ENCODE measurements at regions not wholly inside any gene's neighbourhood (a gene's known extent, or its start where the extent isn't known, plus 50 kb on each side); places are given as distances from the start of the nearest gene placed in this dataset.

DNA sequence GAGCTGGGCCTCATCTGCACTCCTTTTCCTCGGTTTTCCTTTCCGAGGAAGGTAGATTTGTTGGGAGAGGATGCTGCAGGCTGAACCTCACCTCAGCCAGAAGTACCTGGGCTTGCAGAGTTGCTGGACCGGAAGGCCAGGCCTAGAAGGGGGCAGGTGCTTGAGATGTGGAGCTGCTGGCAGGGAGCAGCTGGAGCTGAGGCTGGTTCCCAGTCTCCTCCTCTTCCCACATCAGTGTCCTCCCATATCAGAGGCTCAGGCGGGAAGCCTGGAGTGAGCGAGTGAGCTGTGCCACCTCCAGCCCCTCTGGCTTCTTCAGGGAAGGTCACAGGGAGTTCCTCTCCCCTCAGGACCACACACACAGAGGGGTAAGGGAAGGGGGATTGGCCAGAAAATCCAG lies 259.4 kb downstream of the GADD45G start:
- no peak for DNase-seq (ENCODE audit: low read depth)

GRCh38 chr9:89864731-89865130 lies 259.9 kb downstream of the GADD45G start:
- no peak for DNase-seq (ENCODE audit: low read depth)

- no peak for DNase-seq (ENCODE audit: low read depth)
These were observed 260.5 kb downstream of the GADD45G start for GRCh38 chr9:89865357-89865756.

DNA sequence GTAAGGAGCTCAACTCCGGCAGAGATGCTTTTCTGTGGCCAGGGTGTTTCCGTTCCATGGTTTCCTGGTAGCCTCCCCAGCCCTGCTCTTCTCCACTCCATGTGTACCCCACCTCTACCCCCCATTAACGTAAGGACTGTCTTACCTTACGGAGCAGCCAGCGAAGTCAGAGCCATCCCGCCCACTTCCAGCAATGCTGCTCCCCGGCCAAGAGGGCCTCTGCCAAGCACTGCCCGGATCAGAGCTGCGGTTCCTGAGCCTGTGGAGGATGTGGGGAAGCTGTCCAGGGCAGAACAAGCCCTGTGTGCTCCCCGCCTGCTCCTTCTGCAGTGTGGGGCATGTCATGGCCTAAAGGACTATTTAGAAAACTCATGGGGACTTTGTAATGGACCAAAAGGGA lies 261.2 kb downstream of the GADD45G start:
- no peak for DNase-seq (ENCODE audit: low read depth)

GRCh38 chr9:89866701-89867100 lies 261.9 kb downstream of the GADD45G start:
- no peak for DNase-seq (ENCODE audit: low read depth)

DNA sequence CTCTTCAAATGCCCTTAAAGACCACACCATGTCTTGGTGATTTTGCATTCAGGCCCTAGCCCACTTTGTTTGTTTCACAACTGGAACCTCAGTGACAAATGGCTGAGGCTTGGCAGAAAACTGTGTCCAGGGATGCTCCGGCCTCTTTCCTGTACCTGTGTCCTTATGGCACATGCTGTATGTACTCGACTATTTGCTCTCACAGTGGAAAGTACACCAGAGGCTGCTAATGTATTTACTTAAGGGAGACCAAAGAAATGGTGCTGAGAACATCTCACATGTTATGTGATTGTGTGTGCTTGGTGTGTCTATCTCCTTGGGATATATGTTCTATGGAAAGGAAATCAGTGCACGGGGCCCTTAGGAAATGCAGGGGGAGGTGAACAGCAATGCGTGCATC lies 263.3 kb downstream of the GADD45G start:
- no peak for DNase-seq (ENCODE audit: low read depth)

GRCh38 chr9:89869793-89870580 lies 265.2 kb downstream of the GADD45G start:
- DNase-seq (ENCODE audit: low read depth): no peak

GRCh38 chr9:89871871-89872331 lies 267.1 kb downstream of the GADD45G start:
- DNase-seq (ENCODE audit: low read depth): no peak

DNA sequence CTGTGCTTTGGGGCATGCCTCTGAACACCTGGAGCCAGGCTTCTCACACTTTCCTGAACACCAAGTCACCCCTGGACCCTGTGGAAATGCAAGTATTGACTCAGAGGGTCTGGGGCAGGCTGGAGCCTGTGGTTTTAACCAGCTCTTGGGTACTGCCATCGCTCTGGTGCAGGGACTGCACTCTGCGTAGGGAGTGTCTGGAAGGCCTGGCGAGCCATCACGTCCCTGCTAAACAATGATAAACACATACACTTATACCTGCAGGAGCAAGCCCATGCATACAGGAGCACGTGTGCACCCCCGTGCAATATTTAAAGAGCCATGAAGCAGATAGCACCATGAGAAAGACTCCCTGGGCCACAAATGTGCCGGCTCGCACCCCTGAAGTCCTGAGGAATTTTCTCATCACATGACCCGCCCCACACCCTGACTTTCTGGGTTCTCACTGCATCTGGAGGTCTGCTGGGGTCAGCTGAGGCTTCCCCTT lies 267.7 kb downstream of the GADD45G start:
- no peak for DNase-seq (ENCODE audit: low read depth)

GRCh38 chr9:89872913-89873707 lies 268.3 kb downstream of the GADD45G start:
- no peak for DNase-seq (ENCODE audit: low read depth)

GRCh38 chr9:89873801-89874200 lies 269.0 kb downstream of the GADD45G start:
- no peak for DNase-seq (ENCODE audit: low read depth)

DNA sequence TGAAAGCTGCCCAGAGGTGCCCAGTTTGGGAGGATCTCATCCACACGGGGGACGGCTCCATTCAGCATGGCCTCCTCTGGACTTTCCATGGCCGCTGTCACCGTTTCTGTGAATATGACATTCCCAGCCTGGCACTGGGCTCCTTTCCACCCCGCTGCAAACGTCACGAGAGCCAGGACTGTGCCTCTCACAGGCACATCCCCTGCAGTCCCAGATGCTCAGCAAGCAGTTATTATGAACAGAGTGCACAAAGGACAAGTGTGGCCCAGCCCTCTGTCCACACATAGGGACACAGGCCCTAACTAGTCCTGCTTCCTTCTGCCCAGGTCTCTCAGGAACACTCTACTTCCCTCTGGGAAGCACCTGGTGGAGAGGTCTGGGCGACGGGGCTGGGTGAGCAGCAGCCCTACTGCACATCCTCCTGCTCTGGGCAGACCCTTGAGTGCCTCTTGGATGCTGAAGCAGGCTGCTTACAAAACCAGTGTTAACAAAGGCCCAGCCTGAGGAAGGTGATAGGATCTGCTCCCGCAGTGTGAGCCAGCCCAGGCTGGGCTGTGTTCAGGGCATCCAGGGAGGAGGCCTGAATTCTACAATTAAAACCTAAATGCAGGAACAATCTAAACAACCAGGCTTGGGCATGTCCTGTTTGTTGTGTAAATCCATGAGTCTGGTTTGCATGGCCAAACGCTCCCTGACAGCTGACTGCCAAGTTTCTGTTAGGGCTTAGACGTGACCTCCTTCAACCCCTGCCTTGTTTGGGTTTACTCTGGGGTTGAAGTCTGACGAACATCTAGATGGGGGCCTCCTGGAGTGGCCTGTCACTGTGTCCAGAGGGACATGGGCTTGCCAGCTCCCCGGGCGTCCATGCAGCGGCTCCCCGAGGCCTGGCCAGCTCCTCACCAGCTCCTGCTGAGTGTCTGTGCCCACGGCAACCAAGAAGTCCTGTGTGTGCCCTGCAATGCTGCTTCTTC lies 269.8 kb downstream of the GADD45G start:
- no peak for DNase-seq (ENCODE audit: low read depth)

- DNase-seq (ENCODE audit: low read depth): no peak
These were observed 272.5 kb downstream of the GADD45G start for GRCh38 chr9:89877051-89878002.

- no peak for DNase-seq (ENCODE audit: low read depth)
These were observed 273.2 kb downstream of the GADD45G start for GRCh38 chr9:89878003-89878411.

- DNase-seq (ENCODE audit: low read depth): no peak
These were observed 273.9 kb downstream of the GADD45G start for GRCh38 chr9:89878687-89879086.

DNA sequence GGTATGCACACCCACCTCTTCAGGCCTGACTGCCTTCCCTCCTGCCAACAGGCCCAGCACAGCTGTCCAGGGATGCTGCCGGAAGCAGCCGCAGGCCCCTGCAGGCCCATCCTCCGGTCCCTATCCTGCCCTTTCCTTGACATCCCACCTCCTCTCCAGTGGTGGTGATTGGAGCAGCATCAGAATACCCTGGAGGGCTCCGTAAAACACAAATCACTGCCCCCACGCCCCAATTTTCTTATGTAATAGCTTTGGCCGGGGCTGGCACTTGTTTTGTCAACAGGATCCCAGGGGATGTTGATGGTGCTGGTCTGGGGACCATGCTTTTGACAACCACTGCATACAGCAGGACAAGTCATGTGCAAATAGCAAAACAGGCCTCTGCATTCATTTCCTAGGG lies 274.5 kb downstream of the GADD45G start:
- no peak for DNase-seq (ENCODE audit: low read depth)

DNA sequence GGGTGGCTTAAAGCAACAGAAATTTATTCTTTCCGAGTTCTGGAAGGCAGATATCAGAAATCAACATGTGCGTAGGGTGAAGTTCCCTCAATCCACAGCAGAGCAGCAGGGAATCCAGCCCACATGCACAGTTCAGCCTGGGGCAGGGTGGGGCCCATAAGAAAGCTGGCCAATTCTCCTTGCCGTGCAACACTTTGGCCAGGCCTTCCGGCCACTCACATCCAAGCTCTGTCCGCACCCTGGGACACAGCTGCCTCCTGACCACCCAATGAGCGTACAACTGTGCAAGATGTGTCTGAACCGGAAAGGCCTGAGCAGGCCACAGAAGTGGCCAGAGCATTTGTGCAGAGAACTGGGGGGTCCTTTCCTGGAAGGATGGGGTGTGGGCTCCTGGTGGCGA lies 274.9 kb downstream of the GADD45G start:
- DNase-seq (ENCODE audit: low read depth): no peak

DNA sequence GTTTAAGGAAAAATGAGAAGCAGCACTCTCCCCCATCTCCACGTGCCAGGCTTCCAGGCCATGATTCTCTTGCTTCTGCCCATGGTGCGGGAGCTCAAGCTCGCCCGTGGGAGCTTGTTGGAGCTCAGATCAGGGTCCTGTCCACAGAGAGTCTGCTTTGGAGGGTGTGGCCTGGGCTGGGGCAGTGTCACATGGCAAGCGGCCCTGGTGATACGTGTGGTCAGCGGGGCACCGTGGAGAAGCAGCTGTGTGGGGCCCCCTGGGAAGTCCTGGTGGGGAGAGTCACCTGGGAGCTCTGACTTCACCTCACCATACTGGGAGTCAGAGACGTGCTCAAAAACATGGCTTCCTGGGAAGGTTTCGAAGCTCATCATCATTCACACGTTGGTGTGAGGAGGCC lies 275.3 kb downstream of the GADD45G start:
- DNase-seq (ENCODE audit: low read depth): no peak

DNA sequence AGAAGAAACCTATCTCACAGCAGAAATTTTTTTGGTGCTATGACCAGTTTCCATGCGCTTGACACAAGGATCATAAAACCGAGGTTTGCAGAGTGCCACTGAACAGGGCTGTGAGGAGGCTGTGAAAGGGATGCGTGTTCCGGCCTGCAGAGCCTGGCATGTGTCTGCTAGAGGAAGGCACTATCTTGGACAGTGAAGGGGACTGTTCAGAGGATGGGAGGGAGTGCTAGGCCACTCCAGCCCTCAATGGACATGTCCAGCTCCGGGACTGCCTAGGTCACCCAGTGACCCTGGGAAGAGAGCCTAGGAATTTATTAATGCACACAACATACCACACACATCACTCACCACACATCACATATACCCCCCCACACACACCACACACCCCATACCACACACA lies 275.9 kb downstream of the GADD45G start:
- DNase-seq (ENCODE audit: low read depth): no peak

DNA sequence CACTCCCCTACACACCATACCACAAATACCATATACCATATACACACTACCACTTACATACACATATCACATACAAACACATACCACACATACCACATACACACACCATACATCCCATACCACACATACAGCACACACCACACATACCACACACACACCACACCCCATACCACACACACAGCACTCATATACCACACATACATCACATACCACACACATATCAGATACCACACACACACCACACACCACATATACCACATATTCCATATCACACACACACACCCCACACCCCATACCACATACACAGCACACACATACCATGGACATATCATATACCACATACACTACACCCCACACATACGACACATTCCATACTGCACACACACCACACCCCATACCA lies 276.6 kb downstream of the GADD45G start:
- DNase-seq (ENCODE audit: low read depth): no peak

DNA sequence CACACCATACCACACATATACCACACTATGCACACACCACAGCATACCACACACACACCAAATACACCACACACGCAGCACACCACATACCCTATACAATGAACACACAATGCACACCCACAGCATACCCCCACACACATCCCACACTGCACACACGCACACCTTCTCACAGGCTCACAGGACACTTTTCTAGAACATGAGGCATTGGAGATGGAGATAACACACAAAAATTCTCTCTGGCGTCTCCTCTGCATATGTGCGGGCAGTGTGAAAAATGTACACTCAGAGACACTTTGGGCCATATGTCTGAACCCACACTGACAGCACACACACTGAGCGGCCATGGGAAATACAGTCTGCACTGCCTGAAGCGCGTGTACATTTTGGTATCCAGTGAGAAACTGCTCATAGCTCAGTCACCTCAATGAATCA lies 278.1 kb downstream of the GADD45G start:
- no peak for DNase-seq (ENCODE audit: low read depth)

Data from GM04503 (cell line).